ENCODE measurements at regions not wholly inside any gene's neighbourhood (a gene's known extent, or its start where the extent isn't known, plus 50 kb on each side); places are given as distances from the start of the nearest gene placed in this dataset.

- no peak for DNase-seq (ENCODE audit: low read depth)
- TF ChIP-seq, protein P1, sequence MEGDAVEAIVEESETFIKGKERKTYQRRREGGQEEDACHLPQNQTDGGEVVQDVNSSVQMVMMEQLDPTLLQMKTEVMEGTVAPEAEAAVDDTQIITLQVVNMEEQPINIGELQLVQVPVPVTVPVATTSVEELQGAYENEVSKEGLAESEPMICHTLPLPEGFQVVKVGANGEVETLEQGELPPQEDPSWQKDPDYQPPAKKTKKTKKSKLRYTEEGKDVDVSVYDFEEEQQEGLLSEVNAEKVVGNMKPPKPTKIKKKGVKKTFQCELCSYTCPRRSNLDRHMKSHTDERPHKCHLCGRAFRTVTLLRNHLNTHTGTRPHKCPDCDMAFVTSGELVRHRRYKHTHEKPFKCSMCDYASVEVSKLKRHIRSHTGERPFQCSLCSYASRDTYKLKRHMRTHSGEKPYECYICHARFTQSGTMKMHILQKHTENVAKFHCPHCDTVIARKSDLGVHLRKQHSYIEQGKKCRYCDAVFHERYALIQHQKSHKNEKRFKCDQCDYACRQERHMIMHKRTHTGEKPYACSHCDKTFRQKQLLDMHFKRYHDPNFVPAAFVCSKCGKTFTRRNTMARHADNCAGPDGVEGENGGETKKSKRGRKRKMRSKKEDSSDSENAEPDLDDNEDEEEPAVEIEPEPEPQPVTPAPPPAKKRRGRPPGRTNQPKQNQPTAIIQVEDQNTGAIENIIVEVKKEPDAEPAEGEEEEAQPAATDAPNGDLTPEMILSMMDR (IDR thresholded peaks at IDR 0.05; ENCODE audit: low read depth, low read length, missing control alignments) = no peak
- H3K4me3 ChIP-seq (ENCODE audit: low read depth, low read length) = no peak overlapping the region
These were observed 191.1 kb upstream of the ARHGAP20 start for GRCh38 chr11:110903378-110903777.

DNA sequence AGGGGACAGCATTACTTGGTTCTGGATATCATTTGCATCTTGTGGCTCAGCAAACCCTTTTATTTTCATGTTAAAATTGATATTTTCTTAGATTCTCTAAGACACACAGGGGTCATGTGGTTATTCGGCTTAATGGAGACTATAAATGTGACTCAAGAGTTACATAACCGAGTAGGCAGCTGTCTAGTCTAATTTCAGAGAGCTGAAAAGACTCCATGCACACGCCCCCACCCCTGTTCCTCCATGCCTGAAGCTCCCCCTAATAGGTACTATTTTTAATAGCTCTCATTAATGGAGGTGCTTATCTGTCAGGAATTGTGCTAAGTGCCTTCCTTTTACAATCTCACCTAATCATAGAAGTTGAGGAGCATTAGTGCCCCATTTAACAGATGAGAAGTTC is 189.2 kb upstream of the ARHGAP20 start:
- no peak for DNase-seq (ENCODE audit: low read depth)
- H3K4me3 ChIP-seq (ENCODE audit: low read depth, low read length) = no peak overlapping the region
- TF ChIP-seq, protein P1 (IDR thresholded peaks at IDR 0.05; ENCODE audit: low read depth, low read length, missing control alignments) = no peak

- TF ChIP-seq, protein P1 (IDR thresholded peaks at IDR 0.05; ENCODE audit: low read depth, low read length, missing control alignments) = no peak
- no peak for DNase-seq (ENCODE audit: low read depth)
- H3K4me3 ChIP-seq (ENCODE audit: low read depth, low read length) = no peak overlapping the region
These were observed 188.2 kb upstream of the ARHGAP20 start for GRCh38 chr11:110900426-110900825.

DNA sequence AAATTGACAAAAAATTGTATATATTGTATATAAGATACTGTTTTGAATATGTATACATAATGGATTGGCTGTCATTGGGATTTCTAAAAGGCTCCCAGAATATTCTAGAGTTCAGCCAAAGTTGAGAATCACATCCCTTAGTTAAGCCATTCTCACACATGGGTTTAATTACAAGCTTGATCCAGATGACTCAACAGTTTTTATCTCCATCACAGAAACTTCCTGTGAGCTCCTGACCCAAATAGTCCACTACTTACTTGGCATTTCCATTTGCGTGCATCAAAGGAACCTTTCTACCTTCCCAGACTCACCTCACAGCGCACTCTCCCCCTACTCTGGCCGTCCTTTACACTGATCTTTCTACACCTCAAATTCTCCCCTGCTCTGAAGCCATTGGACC is 184.8 kb upstream of the ARHGAP20 start:
- TF ChIP-seq, protein P1 (IDR thresholded peaks at IDR 0.05; ENCODE audit: low read depth, low read length, missing control alignments) = no peak
- no peak for DNase-seq (ENCODE audit: low read depth)
- no peak overlapping the region for H3K4me3 ChIP-seq (ENCODE audit: low read depth, low read length)

- DNase-seq (ENCODE audit: low read depth) = no peak
- TF ChIP-seq, protein P1 (IDR thresholded peaks at IDR 0.05; ENCODE audit: low read depth, low read length, missing control alignments) = no peak
These were observed 184.1 kb upstream of the ARHGAP20 start for GRCh38 chr11:110896358-110896757.

GRCh38 chr11:110894224-110894623 is 182.0 kb upstream of the ARHGAP20 start:
- DNase-seq (ENCODE audit: low read depth) = no peak
- no peak overlapping the region for H3K4me3 ChIP-seq (ENCODE audit: low read depth, low read length)

More at GRCh38 chr11:110896358-110896757, 184.1 kb upstream of the ARHGAP20 start:
- H3K4me3 ChIP-seq (ENCODE audit: low read depth, low read length) = no peak overlapping the region

DNA sequence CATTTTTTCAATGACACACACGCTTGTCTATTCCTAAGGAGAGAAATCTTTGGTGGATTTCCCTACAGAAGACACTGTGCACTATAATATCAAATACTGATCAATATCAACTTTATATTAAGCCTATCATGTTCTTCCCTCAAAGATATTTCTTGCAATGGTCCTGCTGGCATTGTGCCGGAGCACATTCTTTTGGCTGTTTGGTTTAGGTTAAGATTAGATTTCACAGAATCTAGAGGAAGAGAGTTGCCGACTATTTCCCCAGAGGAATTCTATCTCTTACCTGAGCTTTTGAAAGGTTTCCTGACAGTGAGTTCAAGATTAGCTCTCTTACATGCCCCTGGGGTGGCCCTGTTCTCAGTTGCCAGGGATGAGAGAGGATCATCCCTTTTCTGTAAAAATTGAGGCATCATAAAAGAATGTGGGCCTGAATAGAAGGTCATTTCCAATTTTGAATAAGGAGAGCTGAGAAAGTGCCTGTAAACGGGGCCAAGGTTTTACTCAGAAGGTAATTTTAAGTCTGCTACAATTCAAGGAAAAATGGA is 180.6 kb upstream of the ARHGAP20 start:
- H3K4me3 ChIP-seq (ENCODE audit: low read depth, low read length) = no peak overlapping the region
- TF ChIP-seq, protein P1 (IDR thresholded peaks at IDR 0.05; ENCODE audit: low read depth, low read length, missing control alignments) = no peak
- DNase-seq (ENCODE audit: low read depth) = no peak

More at GRCh38 chr11:110894224-110894623, 182.0 kb upstream of the ARHGAP20 start:
- TF ChIP-seq, protein P1 (IDR thresholded peaks at IDR 0.05; ENCODE audit: low read depth, low read length, missing control alignments) = no peak

Data from GM12864 (cell line).